ENCODE measurements at regions not wholly inside any gene's neighbourhood (a gene's known extent, or its start where the extent isn't known, plus 50 kb on each side); places are given as distances from the start of the nearest gene placed in this dataset.
"Not testable (repeated sequence)": the region's sequence is repeated elsewhere in the genome, so short reads cannot be mapped to it uniquely, and the experiment has no call there.

GRCh38 chr10:117804470-117805011, 242.2 kb downstream of the RAB11FIP2 start:
- Histone ChIP-seq H3K4me3 (IDR thresholded peaks at IDR 0.05; ENCODE audit: insufficient read depth, low read depth, low read length) (no peak overlapping the region), H3K36me3 (ENCODE audit: insufficient read depth) (no peaks in the 10 kb centered on the region), H3K9ac (no peak overlapping the region), H3K27ac (no peak overlapping the region), H3K4me1 (ENCODE audit: low read depth, poor library complexity, severe bottlenecking) (no peaks in the 10 kb centered on the region), H3K4me2 (no peak overlapping the region), H2AFZ (ENCODE audit: low read depth) (no peak overlapping the region), H3K79me2 (ENCODE audit: insufficient read depth, low read depth) (no peaks in the 10 kb centered on the region), H3K27me3 (ENCODE audit: insufficient read depth, low read depth) (no peaks in the 10 kb centered on the region), H4K20me1 (ENCODE audit: insufficient read depth) (no peaks in the 10 kb centered on the region)
- no peak for TF ChIP-seq CTCF (conservative IDR thresholded peaks at IDR 0.05; ENCODE audit: low read depth, low read length)

GRCh38 chr10:117805139-117805538, 241.6 kb downstream of the RAB11FIP2 start:
- Histone ChIP-seq H3K4me1 (ENCODE audit: low read depth, poor library complexity, severe bottlenecking) (no peaks in the 10 kb centered on the region), H3K27me3 (ENCODE audit: insufficient read depth, low read depth) (no peaks in the 10 kb centered on the region), H4K20me1 (ENCODE audit: insufficient read depth) (no peaks in the 10 kb centered on the region), H2AFZ (ENCODE audit: low read depth) (no peak overlapping the region), H3K4me2 (no peak overlapping the region), H3K36me3 (ENCODE audit: insufficient read depth) (no peaks in the 10 kb centered on the region), H3K79me2 (ENCODE audit: insufficient read depth, low read depth) (no peaks in the 10 kb centered on the region), H3K4me3 (IDR thresholded peaks at IDR 0.05; ENCODE audit: insufficient read depth, low read depth, low read length) (no peak overlapping the region), H3K9ac (no peak overlapping the region), H3K27ac (no peak overlapping the region)
- no peak for TF ChIP-seq CTCF (conservative IDR thresholded peaks at IDR 0.05; ENCODE audit: low read depth, low read length)

- TF ChIP-seq CTCF (conservative IDR thresholded peaks at IDR 0.05; ENCODE audit: low read depth, low read length), result no peak
- H3K36me3 ChIP-seq (ENCODE audit: insufficient read depth), result no peaks in the 10 kb centered on the region
- H4K20me1 ChIP-seq (ENCODE audit: insufficient read depth), result no peaks in the 10 kb centered on the region
- H3K27me3 ChIP-seq (ENCODE audit: insufficient read depth, low read depth), result no peaks in the 10 kb centered on the region
- H3K79me2 ChIP-seq (ENCODE audit: insufficient read depth, low read depth), result no peaks in the 10 kb centered on the region
- H3K27ac ChIP-seq, result no peak overlapping the region
- no peak overlapping the region for H3K9ac ChIP-seq
- H3K4me1 ChIP-seq (ENCODE audit: low read depth, poor library complexity, severe bottlenecking), result no peaks in the 10 kb centered on the region
- no peak overlapping the region for H3K4me3 ChIP-seq (IDR thresholded peaks at IDR 0.05; ENCODE audit: insufficient read depth, low read depth, low read length)
- H2AFZ ChIP-seq (ENCODE audit: low read depth), result no peak overlapping the region
- no peak overlapping the region for H3K4me2 ChIP-seq
These were observed 239.3 kb downstream of the RAB11FIP2 start for GRCh38 chr10:117807441-117807840.

GRCh38 chr10:117815816-117816215, 230.9 kb downstream of the RAB11FIP2 start:
- not testable (repeated sequence) for H2AFZ ChIP-seq (ENCODE audit: low read depth); H3K9ac ChIP-seq; H3K27me3 ChIP-seq (ENCODE audit: insufficient read depth, low read depth); H4K20me1 ChIP-seq (ENCODE audit: insufficient read depth); H3K4me2 ChIP-seq; H3K27ac ChIP-seq; H3K79me2 ChIP-seq (ENCODE audit: insufficient read depth, low read depth); H3K4me3 ChIP-seq (IDR thresholded peaks at IDR 0.05; ENCODE audit: insufficient read depth, low read depth, low read length); H3K36me3 ChIP-seq (ENCODE audit: insufficient read depth)
- H3K4me1 ChIP-seq (ENCODE audit: low read depth, poor library complexity, severe bottlenecking), result peaks cover 38% of the 10 kb centered on the region

- TF ChIP-seq CTCF (conservative IDR thresholded peaks at IDR 0.05; ENCODE audit: low read depth, low read length), result no peak
- Histone ChIP-seq H3K27me3 (ENCODE audit: insufficient read depth, low read depth) (no peaks in the 10 kb centered on the region), H4K20me1 (ENCODE audit: insufficient read depth) (no peaks in the 10 kb centered on the region), H3K36me3 (ENCODE audit: insufficient read depth) (no peaks in the 10 kb centered on the region), H3K9ac (no peak overlapping the region), H3K79me2 (ENCODE audit: insufficient read depth, low read depth) (no peaks in the 10 kb centered on the region), H3K4me1 (ENCODE audit: low read depth, poor library complexity, severe bottlenecking) (peaks cover 48% of the 10 kb centered on the region), H3K4me2 (no peak overlapping the region), H2AFZ (ENCODE audit: low read depth) (no peak overlapping the region), H3K4me3 (IDR thresholded peaks at IDR 0.05; ENCODE audit: insufficient read depth, low read depth, low read length) (no peak overlapping the region), H3K27ac (no peak overlapping the region)
These were observed 229.6 kb downstream of the RAB11FIP2 start for GRCh38 chr10:117817116-117817515.

Data from KMS-11 (cell line).